COLO829 (cell line): ENCODE measurements at regions not wholly inside any gene's neighbourhood (a gene's known extent, or its start where the extent isn't known, plus 50 kb on each side); places are given as distances from the start of the nearest gene placed in this dataset.

Experiments used
- DNase-seq: peaks from one replicate; pipeline ENCODE4 v3.0.0; 2012; ENCODE audit warnings: low spot score

GRCh38 chrX:20863649-20864048 is 510.6 kb upstream of the CNKSR2 start:
- no peak for DNase-seq

GRCh38 chrX:20861113-20861512 is 513.1 kb upstream of the CNKSR2 start:
- no peak for DNase-seq

GRCh38 chrX:20857746-20858145 is 516.5 kb upstream of the CNKSR2 start:
- DNase-seq = peak; percentile 42

GRCh38 chrX:20838477-20838876 is 535.7 kb upstream of the CNKSR2 start:
- DNase-seq = no peak

GRCh38 chrX:20829665-20830491 is 544.3 kb upstream of the CNKSR2 start:
- DNase-seq = peak; percentile 1

- DNase-seq = no peak
Measured at GRCh38 chrX:20825984-20826383, 548.2 kb upstream of the CNKSR2 start.

GRCh38 chrX:20803971-20804370 is 537.3 kb upstream of the RPS6KA3 start:
- DNase-seq = no peak

- no peak for DNase-seq
Measured at GRCh38 chrX:20802036-20802435, 535.3 kb upstream of the RPS6KA3 start.

GRCh38 chrX:20796450-20796849 is 529.7 kb upstream of the RPS6KA3 start:
- DNase-seq = no peak

- DNase-seq = no peak
Measured at GRCh38 chrX:20789103-20789502, 522.4 kb upstream of the RPS6KA3 start.

GRCh38 chrX:20767346-20767745 is 500.6 kb upstream of the RPS6KA3 start:
- no peak for DNase-seq

GRCh38 chrX:20756585-20756984 is 489.9 kb upstream of the RPS6KA3 start:
- DNase-seq = no peak

GRCh38 chrX:20753076-20753475 is 486.4 kb upstream of the RPS6KA3 start:
- no peak for DNase-seq

- DNase-seq = no peak
Measured at GRCh38 chrX:20746690-20747089, 480.0 kb upstream of the RPS6KA3 start.

GRCh38 chrX:20743046-20743445 is 476.3 kb upstream of the RPS6KA3 start:
- DNase-seq = no peak

- DNase-seq = no peak
Measured at GRCh38 chrX:20742106-20742505, 475.4 kb upstream of the RPS6KA3 start.

- no peak for DNase-seq
Measured at GRCh38 chrX:20740443-20740842, 473.7 kb upstream of the RPS6KA3 start.

GRCh38 chrX:20739038-20739745 is 472.5 kb upstream of the RPS6KA3 start:
- no peak for DNase-seq

- peak; percentile 12 for DNase-seq
Measured at GRCh38 chrX:20729416-20729815, 462.7 kb upstream of the RPS6KA3 start.

- DNase-seq = no peak
Measured at GRCh38 chrX:20727447-20727846, 460.7 kb upstream of the RPS6KA3 start.

- DNase-seq = no peak
Measured at GRCh38 chrX:20720954-20721626, 454.4 kb upstream of the RPS6KA3 start.

GRCh38 chrX:20718592-20719380 is 452.1 kb upstream of the RPS6KA3 start:
- DNase-seq = no peak
